HG03025 (cell line): ENCODE measurements at regions not wholly inside any gene's neighbourhood (a gene's known extent, or its start where the extent isn't known, plus 50 kb on each side); places are given as distances from the start of the nearest gene placed in this dataset.

Experiments
- ATAC-seq: cut with Tn5 transposase; IDR thresholded peaks from one replicate; pipeline ENCODE4 v1.9.1; 2021; ENCODE audit warnings: mild to moderate bottlenecking, moderate library complexity; ENCODE audit not compliant: unreplicated experiment, low FRiP score

- ATAC-seq, result no peak
These were observed 447.9 kb upstream of the SGCD start for GRCh38 chr5:155878991-155879575.

GRCh38 chr5:155884041-155884440 lies 442.9 kb upstream of the SGCD start:
- no peak for ATAC-seq

- no peak for ATAC-seq
These were observed 441.8 kb upstream of the SGCD start for GRCh38 chr5:155885199-155885598.

GRCh38 chr5:155886311-155887031 lies 440.5 kb upstream of the SGCD start:
- no peak for ATAC-seq

GRCh38 chr5:155895484-155895883 lies 431.5 kb upstream of the SGCD start:
- no peak for ATAC-seq

GRCh38 chr5:155897761-155898160 lies 429.2 kb upstream of the SGCD start:
- ATAC-seq, result no peak

- no peak for ATAC-seq
These were observed 428.7 kb upstream of the SGCD start for GRCh38 chr5:155898284-155898683.

GRCh38 chr5:155903791-155904190 lies 423.2 kb upstream of the SGCD start:
- ATAC-seq, result no peak

GRCh38 chr5:155905364-155905763 lies 421.6 kb upstream of the SGCD start:
- no peak for ATAC-seq

- no peak for ATAC-seq
These were observed 420.9 kb upstream of the SGCD start for GRCh38 chr5:155906046-155906445.

GRCh38 chr5:155908543-155908942 lies 418.4 kb upstream of the SGCD start:
- no peak for ATAC-seq

GRCh38 chr5:155912291-155912690 lies 414.7 kb upstream of the SGCD start:
- no peak for ATAC-seq

- no peak for ATAC-seq
These were observed 412.2 kb upstream of the SGCD start for GRCh38 chr5:155914766-155915165.

GRCh38 chr5:155915601-155916000 lies 411.4 kb upstream of the SGCD start:
- ATAC-seq, result no peak

GRCh38 chr5:155919126-155919525 lies 407.8 kb upstream of the SGCD start:
- ATAC-seq, result no peak

- ATAC-seq, result no peak
These were observed 407.2 kb upstream of the SGCD start for GRCh38 chr5:155919725-155920124.

- no peak for ATAC-seq
These were observed 405.3 kb upstream of the SGCD start for GRCh38 chr5:155921621-155922020.

GRCh38 chr5:155923784-155924183 lies 403.2 kb upstream of the SGCD start:
- ATAC-seq, result no peak

- ATAC-seq, result no peak
These were observed 400.9 kb upstream of the SGCD start for GRCh38 chr5:155926031-155926430.

- ATAC-seq, result no peak
These were observed 400.2 kb upstream of the SGCD start for GRCh38 chr5:155926766-155927165.

GRCh38 chr5:155929112-155929511 lies 397.9 kb upstream of the SGCD start:
- no peak for ATAC-seq

- no peak for ATAC-seq
These were observed 392.0 kb upstream of the SGCD start for GRCh38 chr5:155934964-155935363.
